ENCODE measurements at regions not wholly inside any gene's neighbourhood (a gene's known extent, or its start where the extent isn't known, plus 50 kb on each side); places are given as distances from the start of the nearest gene placed in this dataset.

- TF ChIP-seq, protein P1, sequence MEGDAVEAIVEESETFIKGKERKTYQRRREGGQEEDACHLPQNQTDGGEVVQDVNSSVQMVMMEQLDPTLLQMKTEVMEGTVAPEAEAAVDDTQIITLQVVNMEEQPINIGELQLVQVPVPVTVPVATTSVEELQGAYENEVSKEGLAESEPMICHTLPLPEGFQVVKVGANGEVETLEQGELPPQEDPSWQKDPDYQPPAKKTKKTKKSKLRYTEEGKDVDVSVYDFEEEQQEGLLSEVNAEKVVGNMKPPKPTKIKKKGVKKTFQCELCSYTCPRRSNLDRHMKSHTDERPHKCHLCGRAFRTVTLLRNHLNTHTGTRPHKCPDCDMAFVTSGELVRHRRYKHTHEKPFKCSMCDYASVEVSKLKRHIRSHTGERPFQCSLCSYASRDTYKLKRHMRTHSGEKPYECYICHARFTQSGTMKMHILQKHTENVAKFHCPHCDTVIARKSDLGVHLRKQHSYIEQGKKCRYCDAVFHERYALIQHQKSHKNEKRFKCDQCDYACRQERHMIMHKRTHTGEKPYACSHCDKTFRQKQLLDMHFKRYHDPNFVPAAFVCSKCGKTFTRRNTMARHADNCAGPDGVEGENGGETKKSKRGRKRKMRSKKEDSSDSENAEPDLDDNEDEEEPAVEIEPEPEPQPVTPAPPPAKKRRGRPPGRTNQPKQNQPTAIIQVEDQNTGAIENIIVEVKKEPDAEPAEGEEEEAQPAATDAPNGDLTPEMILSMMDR (conservative IDR thresholded peaks at IDR 0.05; ENCODE audit: low read length) = no peak
- no peak for TF ChIP-seq EZH2phosphoT487 (IDR thresholded peaks at IDR 0.05; ENCODE audit: borderline replicate concordance)
These were observed 481.7 kb downstream of the TLE1 start for GRCh38 chr9:81207651-81208050.

Measured in Loucy (cell line).